Activated CD4-positive, alpha-beta memory T cell treated with anti-CD3 and anti-CD28 coated beads for 36 hours (primary cell): ENCODE measurements at regions not wholly inside any gene's neighbourhood (a gene's known extent, or its start where the extent isn't known, plus 50 kb on each side); places are given as distances from the start of the nearest gene placed in this dataset.

Experiments used
- CTCF ChIA-PET: fragments of 350-600 bp; sonication (Branson Sonifier 250); formaldehyde crosslinking; loops from one replicate; lab custom pipeline; 2021; ENCODE audit warnings: antibody characterized with exemption, inconsistent platforms; lab: Charles Lee
- POLR2A ChIA-PET: fragments of 350-600 bp; sonication (Branson Sonifier 250); formaldehyde crosslinking; loops from one replicate; lab custom pipeline; 2021; ENCODE audit warnings: antibody characterized with exemption; lab: Charles Lee
- DNase-seq: peaks from one replicate; pipeline ENCODE4 v3.0.0-alpha.2; 2020
- H3K27ac Mint-ChIP-seq: one replicate; pipeline ENCODE4 v1.8.0; 2021; ENCODE audit warnings: mixed read lengths
- H3K27me3 Mint-ChIP-seq: one replicate; pipeline ENCODE4 v1.8.0; 2021; ENCODE audit warnings: mixed read lengths
- H3K36me3 Mint-ChIP-seq: one replicate; pipeline ENCODE4 v1.8.0; 2021; ENCODE audit warnings: mixed read lengths
- H3K4me1 Mint-ChIP-seq: one replicate; pipeline ENCODE4 v1.8.0; 2021; ENCODE audit warnings: low read depth, mixed read lengths
- H3K4me3 Mint-ChIP-seq: one replicate; pipeline ENCODE4 v1.8.0; 2021; ENCODE audit warnings: mild to moderate bottlenecking, mixed read lengths
- H3K9me3 Mint-ChIP-seq: one replicate; pipeline ENCODE4 v1.8.0; 2021; ENCODE audit warnings: mixed read lengths
- intact Hi-C: fragments of 100-400 bp; cut with micrococcal nuclease; formaldehyde crosslinking; loops from one replicate; pipeline ENCODE4 v1.15.1; 2023

DNA sequence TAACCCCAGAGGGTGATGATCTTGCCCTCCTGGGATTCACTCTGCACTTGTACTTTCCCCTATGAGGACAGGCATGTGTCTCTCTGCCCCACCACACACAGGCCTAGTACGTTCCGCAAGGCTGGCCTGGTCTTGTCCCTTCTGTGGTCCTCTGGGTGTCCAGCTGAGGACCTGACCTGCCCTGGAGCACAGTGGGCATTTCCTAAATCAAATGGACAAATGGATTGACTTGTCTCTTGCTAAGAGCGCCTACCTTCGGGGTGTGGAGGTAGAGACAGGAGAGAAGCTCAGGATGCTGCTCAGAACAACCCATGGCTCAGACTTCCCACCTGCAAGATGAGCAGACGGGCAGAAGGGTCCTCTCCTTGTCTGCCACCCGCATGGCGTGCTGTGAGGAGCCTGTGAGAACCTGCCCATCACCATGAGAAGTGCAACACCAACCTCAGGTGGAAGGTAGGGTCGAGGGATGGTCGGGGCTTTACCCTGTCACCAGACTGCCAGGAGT, 133.6 kb downstream of the MYCN start:
- intact Hi-C loops, result no loop called here
- no peaks in the 10 kb centered on the region for H3K36me3 Mint-ChIP-seq
- H3K9me3 Mint-ChIP-seq, result no peaks in the 10 kb centered on the region
- H3K4me1 Mint-ChIP-seq, result no peaks in the 10 kb centered on the region
- H3K27ac Mint-ChIP-seq, result no peak overlapping the region
- H3K27me3 Mint-ChIP-seq, result no peaks in the 10 kb centered on the region
- DNase-seq, result no peak
- no peak overlapping the region for H3K4me3 Mint-ChIP-seq
- CTCF ChIA-PET, result no interaction called here
- POLR2A ChIA-PET, result no interaction called here

GRCh38 chr2:16073471-16073870, 133.1 kb downstream of the MYCN start:
- CTCF ChIA-PET, result no interaction called here
- intact Hi-C loops, result no loop called here
- no peak overlapping the region for H3K4me3 Mint-ChIP-seq
- POLR2A ChIA-PET, result no interaction called here
- no peaks in the 10 kb centered on the region for H3K4me1 Mint-ChIP-seq
- no peaks in the 10 kb centered on the region for H3K9me3 Mint-ChIP-seq
- no peak overlapping the region for H3K27ac Mint-ChIP-seq
- DNase-seq, result no peak
- H3K36me3 Mint-ChIP-seq, result no peaks in the 10 kb centered on the region
- H3K27me3 Mint-ChIP-seq, result no peaks in the 10 kb centered on the region

DNA sequence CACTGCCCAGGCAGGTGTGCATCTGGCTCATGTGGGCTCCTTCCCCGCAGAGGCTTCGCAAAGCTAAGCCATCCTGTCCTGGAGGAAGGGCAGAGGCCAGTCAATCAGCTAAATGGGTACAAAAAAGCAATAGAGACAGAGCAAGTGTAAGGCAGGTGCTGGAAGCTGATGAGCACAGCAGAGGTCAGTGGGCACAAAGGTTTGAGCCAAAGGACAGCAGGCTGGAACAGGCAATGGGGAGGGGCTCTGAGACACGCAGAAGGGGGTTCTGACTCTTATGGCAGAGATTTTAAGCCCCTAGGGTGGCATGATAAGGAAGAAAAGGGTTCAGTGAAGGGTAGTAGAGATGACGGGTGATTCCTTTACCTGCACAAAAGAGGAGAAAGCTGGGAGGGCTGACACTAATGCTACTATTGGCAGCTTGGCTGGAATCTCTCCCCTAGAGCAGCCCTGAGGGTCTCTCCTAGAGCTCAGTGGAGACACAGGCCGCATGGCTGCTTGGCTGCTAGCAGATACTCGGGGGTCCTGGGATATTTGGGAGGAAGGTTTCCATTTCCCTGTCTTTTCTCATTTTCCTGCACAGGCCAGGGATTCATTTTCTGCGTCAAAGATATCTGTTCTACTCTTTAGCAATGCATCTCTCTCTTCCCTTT, 132.4 kb downstream of the MYCN start:
- intact Hi-C loops, result no loop called here
- H3K27me3 Mint-ChIP-seq, result no peaks in the 10 kb centered on the region
- DNase-seq, result no peak
- POLR2A ChIA-PET, result no interaction called here
- H3K27ac Mint-ChIP-seq, result no peak overlapping the region
- H3K4me1 Mint-ChIP-seq, result no peaks in the 10 kb centered on the region
- no peaks in the 10 kb centered on the region for H3K9me3 Mint-ChIP-seq
- H3K36me3 Mint-ChIP-seq, result no peaks in the 10 kb centered on the region
- H3K4me3 Mint-ChIP-seq, result no peak overlapping the region
- CTCF ChIA-PET, result no interaction called here

DNA sequence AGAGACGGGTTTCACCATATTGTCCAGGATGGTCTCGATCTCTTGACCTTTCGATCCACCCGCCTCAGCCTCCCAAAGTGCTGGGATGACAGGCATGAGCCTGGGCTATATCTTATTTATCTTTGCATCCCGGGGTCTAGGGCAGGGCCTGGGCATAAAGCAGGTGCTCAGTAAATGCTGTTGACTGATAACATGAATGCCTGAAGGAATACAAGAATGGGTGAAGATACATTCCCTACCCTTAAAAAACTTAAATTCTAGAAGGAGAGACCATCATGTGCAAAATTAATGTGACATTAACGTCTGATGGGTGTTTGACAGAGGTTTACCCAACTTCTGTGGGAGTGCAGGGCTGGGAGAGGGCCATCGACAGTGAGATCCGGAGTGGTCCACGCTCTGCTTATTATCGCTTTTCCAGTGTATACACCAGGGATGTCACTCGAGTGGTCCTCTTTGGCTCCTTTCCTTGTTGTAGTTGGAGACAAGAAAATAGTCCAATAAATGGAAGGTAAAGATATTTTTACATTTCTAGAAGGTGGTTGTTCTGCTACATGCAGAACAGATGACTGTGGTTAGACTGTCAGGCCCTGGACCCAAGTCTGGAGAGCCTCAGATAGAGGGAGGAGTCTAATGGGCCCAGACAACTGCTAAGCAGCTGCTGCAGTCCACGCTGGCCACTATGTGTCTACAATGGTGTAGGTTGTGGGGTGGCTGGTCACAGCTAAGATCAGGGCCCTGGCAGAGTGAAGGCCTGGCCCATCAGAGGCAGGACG, 131.7 kb downstream of the MYCN start:
- no peak for DNase-seq
- Mint-ChIP-seq H3K4me3 (no peak overlapping the region), H3K27ac (no peak overlapping the region), H3K4me1 (no peaks in the 10 kb centered on the region), H3K36me3 (no peaks in the 10 kb centered on the region), H3K27me3 (no peaks in the 10 kb centered on the region), H3K9me3 (no peaks in the 10 kb centered on the region)
- ChIA-PET CTCF (no interaction called here), POLR2A (no interaction called here)
- intact Hi-C loops, result no loop called here

DNA sequence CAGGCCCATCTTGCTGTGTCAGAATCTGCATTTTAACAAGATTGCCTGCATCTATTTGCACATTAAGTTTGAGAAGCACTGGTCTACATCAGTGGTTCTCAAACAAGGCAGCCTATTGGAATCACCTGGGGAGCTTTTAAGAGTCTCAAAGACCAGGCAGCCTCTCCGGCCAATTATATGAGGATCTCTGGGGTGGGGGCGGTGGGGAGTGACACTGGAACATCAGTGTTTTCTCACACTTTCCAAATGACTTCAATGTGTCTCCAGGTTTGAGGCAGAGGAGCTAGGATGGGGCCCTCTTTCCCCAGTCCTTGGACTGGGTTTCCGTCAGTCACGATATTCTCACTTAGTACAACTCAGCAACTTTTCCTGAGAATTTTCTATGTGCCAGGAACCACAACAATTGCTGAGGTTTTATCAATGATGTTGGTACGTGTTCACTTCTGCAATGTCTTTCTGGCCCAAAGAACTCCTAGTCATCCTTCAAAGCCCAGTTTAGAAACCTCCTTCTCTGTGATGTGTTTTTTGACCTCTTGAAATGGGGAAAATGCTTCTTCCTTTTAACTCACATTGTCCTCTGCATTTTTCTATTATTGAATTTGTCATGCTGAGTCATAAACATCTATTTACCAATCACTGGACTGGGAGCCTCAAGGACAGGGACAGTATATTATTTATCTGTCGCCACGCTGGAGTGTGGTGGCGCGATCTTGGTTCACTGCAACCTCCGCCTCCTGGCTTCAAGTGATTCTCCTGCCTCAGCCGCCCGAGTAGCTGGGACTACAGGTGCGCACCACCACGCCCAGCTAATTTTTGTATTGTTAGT, 130.9 kb downstream of the MYCN start:
- DNase-seq, result no peak
- H3K27me3 Mint-ChIP-seq, result no peaks in the 10 kb centered on the region
- no peaks in the 10 kb centered on the region for H3K9me3 Mint-ChIP-seq
- no peaks in the 10 kb centered on the region for H3K36me3 Mint-ChIP-seq
- no peaks in the 10 kb centered on the region for H3K4me1 Mint-ChIP-seq
- no peak overlapping the region for H3K27ac Mint-ChIP-seq
- POLR2A ChIA-PET, result no interaction called here
- CTCF ChIA-PET, result no interaction called here
- intact Hi-C loops, result no loop called here
- no peak overlapping the region for H3K4me3 Mint-ChIP-seq

- no peak overlapping the region for H3K27ac Mint-ChIP-seq
- no peak overlapping the region for H3K4me3 Mint-ChIP-seq
Observed at GRCh38 chr2:16070648-16070971, 130.3 kb downstream of the MYCN start.

GRCh38 chr2:16069933-16070647, 129.7 kb downstream of the MYCN start:
- Mint-ChIP-seq H3K9me3 (no peaks in the 10 kb centered on the region), H3K4me3 (no peak overlapping the region), H3K4me1 (no peaks in the 10 kb centered on the region), H3K27me3 (no peaks in the 10 kb centered on the region), H3K27ac (no peak overlapping the region), H3K36me3 (no peaks in the 10 kb centered on the region)
- ChIA-PET CTCF (no interaction called here), POLR2A (interaction anchor here (0.6 kb wide), 1 partner anchor 584 kb away, joined by 3 read pairs; no protein-coding TSS in a partner anchor)
- intact Hi-C loops, result no loop called here
- no peak for DNase-seq

More at GRCh38 chr2:16070648-16070971, 130.3 kb downstream of the MYCN start:
- POLR2A ChIA-PET, result no interaction called here
- no peaks in the 10 kb centered on the region for H3K27me3 Mint-ChIP-seq
- DNase-seq, result no peak
- H3K36me3 Mint-ChIP-seq, result no peaks in the 10 kb centered on the region
- CTCF ChIA-PET, result no interaction called here
- no peaks in the 10 kb centered on the region for H3K9me3 Mint-ChIP-seq
- intact Hi-C loops, result no loop called here
- no peaks in the 10 kb centered on the region for H3K4me1 Mint-ChIP-seq

- Mint-ChIP-seq H3K27me3 (no peaks in the 10 kb centered on the region), H3K27ac (no peak overlapping the region), H3K36me3 (no peaks in the 10 kb centered on the region), H3K4me3 (no peak overlapping the region), H3K4me1 (no peaks in the 10 kb centered on the region), H3K9me3 (no peaks in the 10 kb centered on the region)
- ChIA-PET POLR2A (interaction anchor here (0.6 kb wide), 1 partner anchor 584 kb away, joined by 3 read pairs; no protein-coding TSS in a partner anchor), CTCF (no interaction called here)
- intact Hi-C loops, result no loop called here
- no peak for DNase-seq
Observed at GRCh38 chr2:16069663-16069932, 129.2 kb downstream of the MYCN start.

DNA sequence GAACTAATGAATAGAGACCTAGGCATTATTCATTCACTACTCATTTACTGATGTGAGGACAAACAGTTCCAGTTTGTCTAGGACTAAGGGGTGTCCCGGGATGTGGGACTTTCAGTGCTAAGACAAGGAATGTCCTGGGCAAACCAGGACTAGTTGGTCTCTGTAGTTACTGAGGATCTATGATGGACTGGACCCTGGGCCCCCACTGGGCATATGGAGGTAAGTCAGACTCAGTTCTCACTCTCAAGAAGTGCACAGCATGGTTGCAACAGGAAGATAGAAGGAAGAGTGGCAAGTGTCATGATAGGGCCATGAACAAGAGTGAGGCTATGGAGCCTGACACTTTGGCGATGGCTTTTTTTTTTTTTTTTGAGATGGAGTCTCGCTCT, 128.2 kb downstream of the MYCN start:
- peaks cover 10% of the 10 kb centered on the region for H3K9me3 Mint-ChIP-seq
- DNase-seq, result no peak
- POLR2A ChIA-PET, result no interaction called here
- H3K4me1 Mint-ChIP-seq, result no peaks in the 10 kb centered on the region
- no peak overlapping the region for H3K27ac Mint-ChIP-seq
- intact Hi-C loops, result no loop called here
- H3K36me3 Mint-ChIP-seq, result peaks cover 4% of the 10 kb centered on the region
- CTCF ChIA-PET, result no interaction called here
- no peak overlapping the region for H3K4me3 Mint-ChIP-seq
- no peaks in the 10 kb centered on the region for H3K27me3 Mint-ChIP-seq

DNA sequence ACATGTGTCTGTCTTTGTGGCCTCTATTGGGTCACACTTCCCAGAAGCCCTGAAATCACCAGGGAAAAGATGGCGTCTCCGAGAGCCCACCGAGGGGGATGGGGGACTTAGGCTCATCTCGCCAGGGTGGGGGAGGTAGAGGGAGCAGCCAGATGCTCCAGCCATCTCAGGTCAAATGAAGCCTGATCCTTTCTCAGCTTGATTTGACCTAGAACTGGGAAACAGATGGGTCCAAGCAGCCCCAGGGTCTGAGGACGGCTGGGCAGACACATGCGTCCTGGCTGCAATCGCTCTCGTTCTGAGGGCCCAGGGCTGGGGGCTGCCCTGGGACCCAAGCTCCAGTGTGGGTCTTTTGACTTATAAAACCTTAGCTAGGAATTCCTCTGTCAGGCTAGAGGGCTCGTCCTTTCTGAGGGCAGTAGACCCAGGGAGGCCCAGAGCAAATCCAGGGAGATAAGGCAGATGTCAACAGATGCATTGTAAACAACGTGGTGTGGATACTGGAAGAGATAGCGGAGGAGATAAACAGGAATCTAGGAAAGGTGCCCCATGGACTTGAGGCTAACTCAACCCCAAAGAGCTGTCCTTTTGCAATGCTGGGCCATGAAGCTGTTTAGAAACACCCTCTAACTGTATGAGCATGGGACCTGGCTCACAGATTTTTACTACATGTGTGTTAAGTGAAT, 127.7 kb downstream of the MYCN start:
- ChIA-PET CTCF (no interaction called here), POLR2A (no interaction called here)
- Mint-ChIP-seq H3K36me3 (peaks cover 4% of the 10 kb centered on the region), H3K4me3 (no peak overlapping the region), H3K27me3 (no peaks in the 10 kb centered on the region), H3K27ac (no peak overlapping the region), H3K9me3 (peaks cover 15% of the 10 kb centered on the region), H3K4me1 (no peaks in the 10 kb centered on the region)
- intact Hi-C loops, result no loop called here
- no peak for DNase-seq

GRCh38 chr2:16067444-16067843, 127.1 kb downstream of the MYCN start:
- Mint-ChIP-seq H3K4me1 (no peaks in the 10 kb centered on the region), H3K9me3 (peaks cover 20% of the 10 kb centered on the region)

GRCh38 chr2:16067037-16067406, 126.7 kb downstream of the MYCN start:
- intact Hi-C loops, result no loop called here
- POLR2A ChIA-PET, result no interaction called here
- H3K36me3 Mint-ChIP-seq, result peaks cover 4% of the 10 kb centered on the region

More at GRCh38 chr2:16067444-16067843, 127.1 kb downstream of the MYCN start:
- Mint-ChIP-seq H3K27me3 (no peaks in the 10 kb centered on the region), H3K27ac (no peak overlapping the region), H3K36me3 (peaks cover 4% of the 10 kb centered on the region), H3K4me3 (no peak overlapping the region)
- DNase-seq, result no peak
- intact Hi-C loops, result no loop called here
- CTCF ChIA-PET, result no interaction called here
- POLR2A ChIA-PET, result no interaction called here

More at GRCh38 chr2:16067037-16067406, 126.7 kb downstream of the MYCN start:
- no peaks in the 10 kb centered on the region for H3K4me1 Mint-ChIP-seq
- CTCF ChIA-PET, result no interaction called here
- H3K4me3 Mint-ChIP-seq, result no peak overlapping the region
- no peaks in the 10 kb centered on the region for H3K27me3 Mint-ChIP-seq
- no peak overlapping the region for H3K27ac Mint-ChIP-seq
- no peak for DNase-seq
- peaks cover 24% of the 10 kb centered on the region for H3K9me3 Mint-ChIP-seq
